GM23338 (cell line): ENCODE measurements at regions not wholly inside any gene's neighbourhood (a gene's known extent, or its start where the extent isn't known, plus 50 kb on each side); places are given as distances from the start of the nearest gene placed in this dataset.

Source experiments
- ATAC-seq: fragments of 200-7000 bp; cut with Tn5 transposase; 3 replicates; pipeline ENCODE4 v1.9.1; 2020
- DNase-seq: peaks from one replicate; pipeline ENCODE4 v3.0.0-alpha.2; 2015; ENCODE audit warnings: low spot score
- H2AFZ ChIP-seq: fragments of 200-600 bp; sonication (generic); 2 replicates; pipeline ENCODE4 v1.8.0; 2016; ENCODE audit warnings: antibody characterized with exemption, mild to moderate bottlenecking, moderate library complexity
- H3F3A ChIP-seq: fragments of 200-600 bp; sonication (generic); replicated peaks from 2 replicates; pipeline ENCODE4 v1.8.0; 2017; ENCODE audit warnings: antibody characterized with exemption, mixed run types, low read depth
- H3K27ac ChIP-seq: fragments of 200-600 bp; sonication (generic); 2 replicates; pipeline ENCODE4 v1.6.1; 2016; ENCODE audit warnings: low read depth
- H3K27me3 ChIP-seq: fragments of 200-600 bp; sonication (generic); 2 replicates; pipeline ENCODE4 v1.8.0; 2016; ENCODE audit warnings: mild to moderate bottlenecking, mixed run types, moderate library complexity; ENCODE audit not compliant: insufficient read depth
- H3K36me3 ChIP-seq: fragments of 200-600 bp; sonication (generic); 2 replicates; pipeline ENCODE4 v1.8.0; 2016; ENCODE audit warnings: mild to moderate bottlenecking; ENCODE audit not compliant: insufficient read depth
- H3K4me1 ChIP-seq: fragments of 200-600 bp; sonication (generic); 2 replicates; pipeline ENCODE4 v1.8.0; 2016; ENCODE audit warnings: mild to moderate bottlenecking, moderate library complexity; ENCODE audit not compliant: insufficient read depth
- H3K4me2 ChIP-seq: fragments of 200-600 bp; sonication (generic); 2 replicates; pipeline ENCODE4 v1.7.1; 2017; ENCODE audit warnings: mixed run types
- H3K4me3 ChIP-seq: fragments of 200-600 bp; sonication (generic); 2 replicates; pipeline ENCODE4 v1.6.1; 2016; ENCODE audit warnings: mixed run types
- H3K79me2 ChIP-seq: fragments of 200-600 bp; sonication (generic); replicated peaks from 2 replicates; pipeline ENCODE4 v1.8.0; 2017; ENCODE audit warnings: mild to moderate bottlenecking; ENCODE audit not compliant: insufficient read depth
- H3K9me2 ChIP-seq: fragments of 200-600 bp; sonication (generic); 2 replicates; pipeline ENCODE4 v1.8.0; 2017; ENCODE audit not compliant: insufficient read depth
- H4K20me1 ChIP-seq: fragments of 200-600 bp; sonication (generic); replicated peaks from 2 replicates; pipeline ENCODE4 v1.8.0; 2017; ENCODE audit warnings: mild to moderate bottlenecking; ENCODE audit not compliant: insufficient read depth
- H3K27ac Mint-ChIP-seq: 2 replicates; pipeline ENCODE4 v1.8.0; 2020; ENCODE audit warnings: inconsistent platforms, mild to moderate bottlenecking, moderate library complexity, mixed read lengths
- H3K27me3 Mint-ChIP-seq: 3 replicates; pipeline ENCODE4 v1.8.0; 2022; ENCODE audit warnings: low read depth, mild to moderate bottlenecking, moderate library complexity, mixed read lengths, inconsistent platforms; ENCODE audit not compliant: insufficient read depth, poor library complexity
- H3K36me3 Mint-ChIP-seq: 3 replicates; pipeline ENCODE4 v1.8.0; 2021; ENCODE audit warnings: low read depth, mild to moderate bottlenecking, inconsistent platforms, moderate library complexity, mixed read lengths
- H3K4me1 Mint-ChIP-seq: 3 replicates; pipeline ENCODE4 v1.8.0; 2020; ENCODE audit warnings: mild to moderate bottlenecking, inconsistent platforms, mixed read lengths
- H3K4me3 Mint-ChIP-seq: 3 replicates; pipeline ENCODE4 v1.8.0; 2021; ENCODE audit warnings: moderate library complexity, mild to moderate bottlenecking, inconsistent platforms, mixed read lengths
- H3K9me3 Mint-ChIP-seq: 3 replicates; pipeline ENCODE4 v1.8.0; 2020; ENCODE audit warnings: moderate library complexity, mild to moderate bottlenecking, inconsistent platforms, mixed read lengths
- CREB1 ChIP-seq: fragments of 250-450 bp; sonication (Bioruptor Pico); IDR thresholded peaks from 2 replicates; pipeline ENCODE4 v1.5.0; 2020; ENCODE audit warnings: low read depth, mild to moderate bottlenecking, moderate library complexity
- ETS1 ChIP-seq: IDR thresholded peaks from 2 replicates; pipeline ENCODE4 v1.6.1; 2016; ENCODE audit warnings: antibody characterized with exemption
- EZH2 ChIP-seq: fragments of 200-600 bp; sonication (generic); IDR thresholded peaks from one replicate; pipeline ENCODE4 v1.8.0; 2017; ENCODE audit warnings: antibody characterized with exemption, mild to moderate bottlenecking, low read depth; ENCODE audit not compliant: unreplicated experiment
- EZH2phosphoT487 ChIP-seq: fragments of 200-600 bp; sonication (generic); IDR thresholded peaks from one replicate; pipeline ENCODE4 v1.8.1; 2018; ENCODE audit warnings: antibody characterized with exemption; ENCODE audit not compliant: unreplicated experiment
- JUNB ChIP-seq: IDR thresholded peaks from one replicate; pipeline ENCODE4 v1.6.1; 2016; ENCODE audit warnings: antibody characterized with exemption; ENCODE audit not compliant: unreplicated experiment
- NANOG ChIP-seq: IDR thresholded peaks from 2 replicates; pipeline ENCODE4 v1.6.1; 2016; ENCODE audit warnings: antibody characterized with exemption, borderline replicate concordance
- POLR2AphosphoS5 ChIP-seq: IDR thresholded peaks from 2 replicates; pipeline ENCODE4 v1.6.1; 2016; ENCODE audit warnings: antibody characterized with exemption, low read depth
- REST ChIP-seq: IDR thresholded peaks from one replicate; pipeline ENCODE4 v1.6.1; 2018; ENCODE audit warnings: antibody characterized with exemption; ENCODE audit not compliant: unreplicated experiment
- STAT1 ChIP-seq: IDR thresholded peaks from one replicate; pipeline ENCODE4 v1.6.1; 2016; ENCODE audit warnings: antibody characterized with exemption; ENCODE audit not compliant: unreplicated experiment
- ZNF114 ChIP-seq: fragments of 250-450 bp; sonication (Bioruptor Pico); IDR thresholded peaks from 2 replicates; pipeline ENCODE4 v1.5.0; 2020; ENCODE audit warnings: mild to moderate bottlenecking, moderate library complexity
- ZNF331 ChIP-seq: fragments of 250-450 bp; sonication (Bioruptor Pico); IDR thresholded peaks from 2 replicates; pipeline ENCODE4 v1.5.0; 2020; ENCODE audit warnings: low read depth, mild to moderate bottlenecking, moderate library complexity
- TF ChIP-seq, protein P1 (sequence below), 2 experiments: fragments of 200-600 bp in 1 of 2; sonication (generic) in 1 of 2; conservative IDR thresholded peaks; 2 replicates each; pipeline versions ENCODE4 v1.5.1 to v1.6.1; 2016 to 2017; ENCODE audit warnings: antibody characterized with exemption in 2 of 2, low read depth in 2 of 2, mild to moderate bottlenecking in 2 of 2, moderate library complexity in 1 of 2
- TF ChIP-seq, protein P2 (sequence below): fragments of 250-450 bp; sonication (Bioruptor Pico); IDR thresholded peaks from 2 replicates; pipeline ENCODE4 v1.5.0; 2020; ENCODE audit warnings: mild to moderate bottlenecking, moderate library complexity

DNA sequence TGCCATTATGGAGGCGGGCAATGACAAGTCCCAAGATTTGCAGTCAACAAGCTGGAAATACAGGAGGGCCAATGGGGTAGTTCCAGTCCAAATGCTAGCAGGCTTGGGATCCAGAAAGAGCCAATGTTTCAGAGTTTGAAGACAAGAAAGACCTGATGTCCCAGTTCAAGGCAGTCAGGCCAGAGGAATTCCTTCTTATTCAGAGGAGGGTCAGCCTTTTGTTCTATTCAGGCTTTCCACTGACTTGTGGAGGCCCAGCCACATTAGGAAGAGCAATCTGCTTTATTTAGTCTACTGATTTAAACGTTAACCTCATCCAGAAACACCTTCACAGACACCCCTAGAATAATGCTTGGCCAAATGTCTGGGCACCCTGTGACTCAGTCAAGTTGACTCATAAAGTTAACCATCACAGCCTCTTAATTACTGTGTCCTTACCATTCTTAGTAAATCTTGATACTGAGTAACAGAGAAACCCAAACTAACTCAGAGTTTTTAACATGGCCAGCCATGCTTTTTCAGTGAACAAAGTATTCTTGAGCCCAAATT is 50.9 kb upstream of the NPHP3 start:
- Mint-ChIP-seq H3K4me3 (no peak overlapping the region), H3K36me3 (no peaks in the 10 kb centered on the region), H3K27ac (no peak overlapping the region), H3K4me1 (peaks cover 7% of the 10 kb centered on the region), H3K9me3 (no peaks in the 10 kb centered on the region), H3K27me3 (no peaks in the 10 kb centered on the region)
- H3K27me3 ChIP-seq, result no peaks in the 10 kb centered on the region
- H3K36me3 ChIP-seq, result no peaks in the 10 kb centered on the region
- H3K4me3 ChIP-seq, result no peak overlapping the region
- H4K20me1 ChIP-seq, result no peaks in the 10 kb centered on the region
- peaks cover 4% of the 10 kb centered on the region for H3K9me2 ChIP-seq
- no peaks in the 10 kb centered on the region for H3F3A ChIP-seq
- H3K79me2 ChIP-seq, result no peaks in the 10 kb centered on the region
- peak; percentile 50; the same call in 2 of the 3 replicates for ATAC-seq
- TF ChIP-seq CREB1 (CRISPR knock-in tag) (no peak), NANOG (no peak), EZH2 (no peak), EZH2phosphoT487 (no peak), POLR2AphosphoS5 (no peak), ETS1 (no peak), STAT1 (no peak), ZNF114 (CRISPR knock-in tag) (no peak), ZNF331 (CRISPR knock-in tag) (no peak), JUNB (no peak), REST (no peak)
- TF ChIP-seq, protein P1, sequence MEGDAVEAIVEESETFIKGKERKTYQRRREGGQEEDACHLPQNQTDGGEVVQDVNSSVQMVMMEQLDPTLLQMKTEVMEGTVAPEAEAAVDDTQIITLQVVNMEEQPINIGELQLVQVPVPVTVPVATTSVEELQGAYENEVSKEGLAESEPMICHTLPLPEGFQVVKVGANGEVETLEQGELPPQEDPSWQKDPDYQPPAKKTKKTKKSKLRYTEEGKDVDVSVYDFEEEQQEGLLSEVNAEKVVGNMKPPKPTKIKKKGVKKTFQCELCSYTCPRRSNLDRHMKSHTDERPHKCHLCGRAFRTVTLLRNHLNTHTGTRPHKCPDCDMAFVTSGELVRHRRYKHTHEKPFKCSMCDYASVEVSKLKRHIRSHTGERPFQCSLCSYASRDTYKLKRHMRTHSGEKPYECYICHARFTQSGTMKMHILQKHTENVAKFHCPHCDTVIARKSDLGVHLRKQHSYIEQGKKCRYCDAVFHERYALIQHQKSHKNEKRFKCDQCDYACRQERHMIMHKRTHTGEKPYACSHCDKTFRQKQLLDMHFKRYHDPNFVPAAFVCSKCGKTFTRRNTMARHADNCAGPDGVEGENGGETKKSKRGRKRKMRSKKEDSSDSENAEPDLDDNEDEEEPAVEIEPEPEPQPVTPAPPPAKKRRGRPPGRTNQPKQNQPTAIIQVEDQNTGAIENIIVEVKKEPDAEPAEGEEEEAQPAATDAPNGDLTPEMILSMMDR (conservative IDR thresholded peaks at IDR 0.05; ENCODE audit: low read depth in 2 of 2), result no peak
- TF ChIP-seq, protein P2, sequence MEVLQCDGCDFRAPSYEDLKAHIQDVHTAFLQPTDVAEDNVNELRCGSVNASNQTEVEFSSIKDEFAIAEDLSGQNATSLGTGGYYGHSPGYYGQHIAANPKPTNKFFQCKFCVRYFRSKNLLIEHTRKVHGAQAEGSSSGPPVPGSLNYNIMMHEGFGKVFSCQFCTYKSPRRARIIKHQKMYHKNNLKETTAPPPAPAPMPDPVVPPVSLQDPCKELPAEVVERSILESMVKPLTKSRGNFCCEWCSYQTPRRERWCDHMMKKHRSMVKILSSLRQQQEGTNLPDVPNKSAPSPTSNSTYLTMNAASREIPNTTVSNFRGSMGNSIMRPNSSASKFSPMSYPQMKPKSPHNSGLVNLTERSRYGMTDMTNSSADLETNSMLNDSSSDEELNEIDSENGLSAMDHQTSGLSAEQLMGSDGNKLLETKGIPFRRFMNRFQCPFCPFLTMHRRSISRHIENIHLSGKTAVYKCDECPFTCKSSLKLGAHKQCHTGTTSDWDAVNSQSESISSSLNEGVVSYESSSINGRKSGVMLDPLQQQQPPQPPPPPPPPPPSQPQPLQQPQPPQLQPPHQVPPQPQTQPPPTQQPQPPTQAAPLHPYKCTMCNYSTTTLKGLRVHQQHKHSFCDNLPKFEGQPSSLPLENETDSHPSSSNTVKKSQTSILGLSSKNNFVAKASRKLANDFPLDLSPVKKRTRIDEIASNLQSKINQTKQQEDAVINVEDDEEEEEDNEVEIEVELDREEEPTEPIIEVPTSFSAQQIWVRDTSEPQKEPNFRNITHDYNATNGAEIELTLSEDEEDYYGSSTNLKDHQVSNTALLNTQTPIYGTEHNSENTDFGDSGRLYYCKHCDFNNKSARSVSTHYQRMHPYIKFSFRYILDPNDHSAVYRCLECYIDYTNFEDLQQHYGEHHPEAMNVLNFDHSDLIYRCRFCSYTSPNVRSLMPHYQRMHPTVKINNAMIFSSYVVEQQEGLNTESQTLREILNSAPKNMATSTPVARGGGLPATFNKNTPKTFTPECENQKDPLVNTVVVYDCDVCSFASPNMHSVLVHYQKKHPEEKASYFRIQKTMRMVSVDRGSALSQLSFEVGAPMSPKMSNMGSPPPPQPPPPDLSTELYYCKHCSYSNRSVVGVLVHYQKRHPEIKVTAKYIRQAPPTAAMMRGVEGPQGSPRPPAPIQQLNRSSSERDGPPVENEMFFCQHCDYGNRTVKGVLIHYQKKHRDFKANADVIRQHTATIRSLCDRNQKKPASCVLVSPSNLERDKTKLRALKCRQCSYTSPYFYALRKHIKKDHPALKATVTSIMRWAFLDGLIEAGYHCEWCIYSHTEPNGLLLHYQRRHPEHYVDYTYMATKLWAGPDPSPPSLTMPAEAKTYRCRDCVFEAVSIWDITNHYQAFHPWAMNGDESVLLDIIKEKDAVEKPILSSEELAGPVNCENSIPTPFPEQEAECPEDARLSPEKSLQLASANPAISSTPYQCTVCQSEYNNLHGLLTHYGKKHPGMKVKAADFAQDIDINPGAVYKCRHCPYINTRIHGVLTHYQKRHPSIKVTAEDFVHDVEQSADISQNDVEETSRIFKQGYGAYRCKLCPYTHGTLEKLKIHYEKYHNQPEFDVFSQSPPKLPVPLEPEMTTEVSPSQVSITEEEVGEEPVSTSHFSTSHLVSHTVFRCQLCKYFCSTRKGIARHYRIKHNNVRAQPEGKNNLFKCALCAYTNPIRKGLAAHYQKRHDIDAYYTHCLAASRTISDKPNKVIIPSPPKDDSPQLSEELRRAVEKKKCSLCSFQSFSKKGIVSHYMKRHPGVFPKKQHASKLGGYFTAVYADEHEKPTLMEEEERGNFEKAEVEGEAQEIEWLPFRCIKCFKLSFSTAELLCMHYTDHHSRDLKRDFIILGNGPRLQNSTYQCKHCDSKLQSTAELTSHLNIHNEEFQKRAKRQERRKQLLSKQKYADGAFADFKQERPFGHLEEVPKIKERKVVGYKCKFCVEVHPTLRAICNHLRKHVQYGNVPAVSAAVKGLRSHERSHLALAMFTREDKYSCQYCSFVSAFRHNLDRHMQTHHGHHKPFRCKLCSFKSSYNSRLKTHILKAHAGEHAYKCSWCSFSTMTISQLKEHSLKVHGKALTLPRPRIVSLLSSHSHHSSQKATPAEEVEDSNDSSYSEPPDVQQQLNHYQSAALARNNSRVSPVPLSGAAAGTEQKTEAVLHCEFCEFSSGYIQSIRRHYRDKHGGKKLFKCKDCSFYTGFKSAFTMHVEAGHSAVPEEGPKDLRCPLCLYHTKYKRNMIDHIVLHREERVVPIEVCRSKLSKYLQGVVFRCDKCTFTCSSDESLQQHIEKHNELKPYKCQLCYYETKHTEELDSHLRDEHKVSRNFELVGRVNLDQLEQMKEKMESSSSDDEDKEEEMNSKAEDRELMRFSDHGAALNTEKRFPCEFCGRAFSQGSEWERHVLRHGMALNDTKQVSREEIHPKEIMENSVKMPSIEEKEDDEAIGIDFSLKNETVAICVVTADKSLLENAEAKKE, result no peak
- peak; percentile 21 for DNase-seq
- no peak overlapping the region; the same call in 1 of the 2 replicates for H2AFZ ChIP-seq
- no peak overlapping the region for H3K4me2 ChIP-seq
- H3K4me1 ChIP-seq, result peaks cover 9% of the 10 kb centered on the region
- H3K27ac ChIP-seq, result no peak overlapping the region
